ENCODE measurements at regions not wholly inside any gene's neighbourhood (a gene's known extent, or its start where the extent isn't known, plus 50 kb on each side); places are given as distances from the start of the nearest gene placed in this dataset.

DNA sequence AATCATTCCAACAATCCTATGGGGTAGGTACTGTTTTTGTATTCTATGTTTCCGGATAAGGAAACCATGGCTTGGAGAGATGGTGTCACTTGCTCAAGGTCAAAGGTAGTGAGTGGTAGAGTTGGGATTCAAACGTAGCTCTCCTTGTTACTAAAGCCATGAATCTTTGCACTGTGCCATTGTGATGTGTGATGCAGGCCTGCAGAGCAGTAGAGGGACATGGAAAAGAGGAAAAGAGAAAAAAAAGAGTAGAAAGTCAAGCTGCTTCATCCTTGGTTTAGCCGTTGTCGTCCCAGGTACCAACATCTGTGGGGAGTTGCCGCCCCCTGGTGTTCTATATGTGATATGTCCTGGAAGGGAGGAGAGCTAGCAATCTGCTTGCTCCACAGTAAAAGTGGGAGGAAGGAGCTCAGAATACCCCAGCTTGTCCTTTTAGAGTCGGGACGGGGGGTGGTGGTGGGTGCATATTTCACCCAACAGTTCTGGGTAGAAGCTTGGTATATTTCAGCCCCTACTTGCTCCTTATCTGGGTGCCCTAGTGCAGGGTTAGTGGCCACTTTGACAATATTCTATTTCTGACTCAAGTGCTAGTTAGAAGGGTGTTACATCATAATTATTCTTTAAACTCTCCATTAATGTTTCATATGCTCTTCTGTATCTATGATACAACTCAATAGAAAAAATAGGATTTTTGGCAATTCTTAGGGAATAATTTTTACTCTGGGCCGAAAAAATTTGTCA is 98.4 kb downstream of the EBNA1BP2 start:
- ATAC-seq (peak; percentile 96), DNase-seq (no peak)
- peaks cover 4% of the 10 kb centered on the region for H3K27me3 ChIP-seq
- intact Hi-C loops (cut with DNase I), result loop anchor here (5.0 kb wide), 1 partner anchor 161 kb away; no protein-coding TSS in a partner anchor
- no peak overlapping the region for H3K27ac ChIP-seq
- no peak overlapping the region for H3K4me3 ChIP-seq
- no peaks in the 10 kb centered on the region for H3K9me3 ChIP-seq
- TF ChIP-seq, protein P1, sequence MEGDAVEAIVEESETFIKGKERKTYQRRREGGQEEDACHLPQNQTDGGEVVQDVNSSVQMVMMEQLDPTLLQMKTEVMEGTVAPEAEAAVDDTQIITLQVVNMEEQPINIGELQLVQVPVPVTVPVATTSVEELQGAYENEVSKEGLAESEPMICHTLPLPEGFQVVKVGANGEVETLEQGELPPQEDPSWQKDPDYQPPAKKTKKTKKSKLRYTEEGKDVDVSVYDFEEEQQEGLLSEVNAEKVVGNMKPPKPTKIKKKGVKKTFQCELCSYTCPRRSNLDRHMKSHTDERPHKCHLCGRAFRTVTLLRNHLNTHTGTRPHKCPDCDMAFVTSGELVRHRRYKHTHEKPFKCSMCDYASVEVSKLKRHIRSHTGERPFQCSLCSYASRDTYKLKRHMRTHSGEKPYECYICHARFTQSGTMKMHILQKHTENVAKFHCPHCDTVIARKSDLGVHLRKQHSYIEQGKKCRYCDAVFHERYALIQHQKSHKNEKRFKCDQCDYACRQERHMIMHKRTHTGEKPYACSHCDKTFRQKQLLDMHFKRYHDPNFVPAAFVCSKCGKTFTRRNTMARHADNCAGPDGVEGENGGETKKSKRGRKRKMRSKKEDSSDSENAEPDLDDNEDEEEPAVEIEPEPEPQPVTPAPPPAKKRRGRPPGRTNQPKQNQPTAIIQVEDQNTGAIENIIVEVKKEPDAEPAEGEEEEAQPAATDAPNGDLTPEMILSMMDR (IDR thresholded peaks at IDR 0.05), result peak; percentile 86
- H3K4me1 ChIP-seq, result peaks cover 3% of the 10 kb centered on the region
- no peaks in the 10 kb centered on the region for H3K36me3 ChIP-seq

- no peak for DNase-seq
- intact Hi-C loops (cut with DNase I), result loop anchor here (5.0 kb wide), 1 partner anchor 160 kb away; no protein-coding TSS in a partner anchor
- Histone ChIP-seq H3K4me3 (no peak overlapping the region), H3K4me1 (peaks cover 10% of the 10 kb centered on the region), H3K27ac (no peak overlapping the region), H3K9me3 (no peaks in the 10 kb centered on the region), H3K27me3 (peaks cover 12% of the 10 kb centered on the region), H3K36me3 (no peaks in the 10 kb centered on the region)
- TF ChIP-seq, protein P1 (IDR thresholded peaks at IDR 0.05), result no peak
- ATAC-seq, result no peak
These were observed 99.8 kb downstream of the EBNA1BP2 start for GRCh38 chr1:43072314-43072713.

GRCh38 chr1:43071241-43071640 is 100.8 kb downstream of the EBNA1BP2 start:
- DNase-seq (no peak), ATAC-seq (no peak)
- TF ChIP-seq, protein P1 (IDR thresholded peaks at IDR 0.05), result no peak
- Histone ChIP-seq H3K4me1 (peaks cover 10% of the 10 kb centered on the region), H3K4me3 (no peak overlapping the region), H3K36me3 (no peaks in the 10 kb centered on the region), H3K9me3 (no peaks in the 10 kb centered on the region), H3K27ac (no peak overlapping the region), H3K27me3 (peaks cover 12% of the 10 kb centered on the region)
- intact Hi-C loops (cut with DNase I), result loop anchor here (5.0 kb wide), 1 partner anchor 159 kb away; no protein-coding TSS in a partner anchor

DNA sequence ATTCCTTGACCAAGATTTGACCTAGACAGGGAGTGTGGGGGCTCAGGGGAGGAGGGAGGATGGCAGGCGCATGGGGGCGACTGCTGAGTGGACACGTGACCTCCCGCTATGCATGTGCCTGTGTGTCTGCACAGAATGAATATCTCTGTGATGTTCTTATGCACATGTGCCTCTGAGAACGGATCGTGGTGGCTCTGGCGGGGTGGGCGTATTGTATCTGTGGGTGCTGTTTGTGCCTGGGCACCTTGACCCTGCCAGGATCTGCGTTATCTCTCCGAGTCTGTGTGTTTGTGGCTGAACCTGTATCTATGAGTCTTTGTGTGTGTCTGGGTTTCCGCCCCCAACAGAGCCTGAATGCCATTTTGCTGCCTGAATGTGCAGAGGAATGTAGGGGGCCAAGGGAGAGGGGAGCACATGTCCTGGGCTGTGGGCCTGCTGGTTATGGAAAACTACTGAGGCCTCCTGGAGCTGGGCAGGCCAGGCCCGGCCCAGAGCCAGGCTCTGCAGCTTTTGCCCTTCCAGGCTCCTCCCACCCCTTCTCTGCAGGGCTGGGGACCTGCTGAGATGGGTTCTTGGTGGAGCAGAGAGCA is 102.5 kb downstream of the EBNA1BP2 start:
- intact Hi-C loops (cut with DNase I), result loop anchor here (5.0 kb wide), 2 partner anchors 147 to 157 kb away; no protein-coding TSS in a partner anchor
- H3K4me1 ChIP-seq, result peaks cover 10% of the 10 kb centered on the region
- no peak overlapping the region for H3K4me3 ChIP-seq
- H3K27me3 ChIP-seq, result peaks cover 12% of the 10 kb centered on the region
- no peaks in the 10 kb centered on the region for H3K9me3 ChIP-seq
- H3K36me3 ChIP-seq, result no peaks in the 10 kb centered on the region
- TF ChIP-seq, protein P1 (IDR thresholded peaks at IDR 0.05), result no peak
- ATAC-seq (no peak), DNase-seq (no peak)
- H3K27ac ChIP-seq, result no peak overlapping the region

GRCh38 chr1:43068911-43069310 is 103.2 kb downstream of the EBNA1BP2 start:
- Histone ChIP-seq H3K4me1 (peaks cover 10% of the 10 kb centered on the region), H3K4me3 (no peak overlapping the region), H3K9me3 (no peaks in the 10 kb centered on the region), H3K36me3 (no peaks in the 10 kb centered on the region), H3K27me3 (peaks cover 12% of the 10 kb centered on the region), H3K27ac (no peak overlapping the region)
- ATAC-seq (no peak), DNase-seq (no peak)
- intact Hi-C loops (cut with DNase I), result loop anchor here (5.0 kb wide), 1 partner anchor 147 kb away; no protein-coding TSS in a partner anchor
- TF ChIP-seq, protein P1 (IDR thresholded peaks at IDR 0.05), result no peak

Measured in upper lobe of right lung (tissue), 1 donor.